Amniotic epithelial cell (primary cell): ENCODE measurements at regions not wholly inside any gene's neighbourhood (a gene's known extent, or its start where the extent isn't known, plus 50 kb on each side); places are given as distances from the start of the nearest gene placed in this dataset.

Source experiments
- DNase-seq: peaks from one replicate; pipeline ENCODE4 v3.0.0-alpha.2; 2010; ENCODE audit warnings: low read depth

- no peak for DNase-seq
Measured at GRCh38 chr17:77364941-77365583, 224.3 kb downstream of the SEC14L1 start.

GRCh38 chr17:77365584-77366186 lies 224.9 kb downstream of the SEC14L1 start:
- peak; percentile 83 for DNase-seq

GRCh38 chr17:77366206-77366557 lies 225.4 kb downstream of the SEC14L1 start:
- no peak for DNase-seq

GRCh38 chr17:77366558-77367245 lies 225.9 kb downstream of the SEC14L1 start:
- peak; percentile 82 for DNase-seq

GRCh38 chr17:77369544-77369971 lies 228.8 kb downstream of the SEC14L1 start:
- no peak for DNase-seq

- no peak for DNase-seq
Measured at GRCh38 chr17:77370586-77370985, 229.8 kb downstream of the SEC14L1 start.

- DNase-seq, result peak; percentile 59
Measured at GRCh38 chr17:77371117-77371887, 230.5 kb downstream of the SEC14L1 start.

- no peak for DNase-seq
Measured at GRCh38 chr17:77371888-77372443, 231.2 kb downstream of the SEC14L1 start.

GRCh38 chr17:77372444-77373298 lies 231.9 kb downstream of the SEC14L1 start:
- DNase-seq, result peak; percentile 53

GRCh38 chr17:77373299-77374169 lies 232.8 kb downstream of the SEC14L1 start:
- no peak for DNase-seq

- peak; percentile 81 for DNase-seq
Measured at GRCh38 chr17:77374170-77374936, 233.6 kb downstream of the SEC14L1 start.

- DNase-seq, result no peak
Measured at GRCh38 chr17:77375108-77375916, 234.5 kb downstream of the SEC14L1 start.

- peak; percentile 98 for DNase-seq
Measured at GRCh38 chr17:77375917-77376651, 235.3 kb downstream of the SEC14L1 start.

- DNase-seq, result peak; percentile 76
Measured at GRCh38 chr17:77376795-77377709, 236.3 kb downstream of the SEC14L1 start.

- DNase-seq, result no peak
Measured at GRCh38 chr17:77377710-77378235, 237.0 kb downstream of the SEC14L1 start.

- no peak for DNase-seq
Measured at GRCh38 chr17:77378318-77379064, 237.7 kb downstream of the SEC14L1 start.
